Activated B cell treated with CpG ODN at 0.5 μM for 24 hours (primary cell): ENCODE measurements at regions not wholly inside any gene's neighbourhood (a gene's known extent, or its start where the extent isn't known, plus 50 kb on each side); places are given as distances from the start of the nearest gene placed in this dataset.

Experiments used
- ATAC-seq: fragments of 200-7000 bp; cut with Tn5 transposase; one replicate; pipeline ENCODE4 v1.10.0; 2021; ENCODE audit warnings: low read depth, mild to moderate bottlenecking, moderate library complexity
- CTCF ChIA-PET: fragments of 350-600 bp; sonication (Branson Sonifier 250); formaldehyde crosslinking; loops from one replicate; lab custom pipeline; 2021; ENCODE audit warnings: antibody characterized with exemption; lab: Charles Lee
- POLR2A ChIA-PET: fragments of 350-600 bp; sonication (Branson Sonifier 250); formaldehyde crosslinking; loops from one replicate; lab custom pipeline; 2021; ENCODE audit warnings: antibody characterized with exemption; lab: Charles Lee
- DNase-seq: peaks from one replicate; pipeline ENCODE4 v3.0.0; 2022
- H3K27ac Mint-ChIP-seq: one replicate; pipeline ENCODE4 v1.8.0; 2020; ENCODE audit warnings: mixed read lengths
- H3K27me3 Mint-ChIP-seq: one replicate; pipeline ENCODE4 v1.8.0; 2021; ENCODE audit warnings: mixed read lengths
- H3K36me3 Mint-ChIP-seq: one replicate; pipeline ENCODE4 v1.8.0; 2021; ENCODE audit warnings: low read depth, mixed read lengths
- H3K4me1 Mint-ChIP-seq: one replicate; pipeline ENCODE4 v1.8.0; 2021; ENCODE audit warnings: mixed read lengths
- H3K4me3 Mint-ChIP-seq: one replicate; pipeline ENCODE4 v1.8.0; 2020; ENCODE audit warnings: mild to moderate bottlenecking, mixed read lengths
- H3K9me3 Mint-ChIP-seq: one replicate; pipeline ENCODE4 v1.8.0; 2020; ENCODE audit warnings: mixed read lengths
- intact Hi-C: fragments of 100-400 bp; cut with micrococcal nuclease; formaldehyde crosslinking; loops from one replicate; pipeline ENCODE4 v1.15.1; 2024
- TF ChIP-seq, protein P1 (sequence below): fragments of 200-600 bp; IDR thresholded peaks from one replicate; pipeline ENCODE4 v1.8.0; 2022; ENCODE audit warnings: antibody characterized with exemption, mild to moderate bottlenecking

DNA sequence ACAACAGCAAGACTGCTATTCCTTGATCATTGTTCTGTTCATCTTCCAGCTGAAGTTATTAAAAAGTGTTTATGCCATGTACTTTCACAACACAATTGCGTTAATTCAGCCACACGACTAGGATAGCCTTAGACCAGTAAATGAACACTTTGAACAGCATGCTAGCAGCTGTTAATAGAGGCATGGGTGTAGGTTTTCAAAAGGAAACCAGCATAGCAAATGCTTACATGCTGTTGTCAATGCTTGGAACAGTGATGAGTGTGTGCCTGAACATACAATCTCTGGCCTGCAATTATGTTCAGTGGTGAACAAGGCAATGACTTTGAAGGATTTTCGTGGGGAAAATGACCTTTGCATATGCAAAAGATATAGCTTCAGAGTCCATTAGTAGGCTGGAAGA lies 127.4 kb upstream of the RBM19 start:
- CTCF ChIA-PET, result no interaction called here
- intact Hi-C loops, result no loop called here
- Mint-ChIP-seq H3K9me3 (peaks cover 2% of the 10 kb centered on the region), H3K27me3 (peaks cover 3% of the 10 kb centered on the region), H3K27ac (no peak overlapping the region), H3K4me3 (no peak overlapping the region), H3K36me3 (no peaks in the 10 kb centered on the region), H3K4me1 (no peaks in the 10 kb centered on the region)
- TF ChIP-seq, protein P1, sequence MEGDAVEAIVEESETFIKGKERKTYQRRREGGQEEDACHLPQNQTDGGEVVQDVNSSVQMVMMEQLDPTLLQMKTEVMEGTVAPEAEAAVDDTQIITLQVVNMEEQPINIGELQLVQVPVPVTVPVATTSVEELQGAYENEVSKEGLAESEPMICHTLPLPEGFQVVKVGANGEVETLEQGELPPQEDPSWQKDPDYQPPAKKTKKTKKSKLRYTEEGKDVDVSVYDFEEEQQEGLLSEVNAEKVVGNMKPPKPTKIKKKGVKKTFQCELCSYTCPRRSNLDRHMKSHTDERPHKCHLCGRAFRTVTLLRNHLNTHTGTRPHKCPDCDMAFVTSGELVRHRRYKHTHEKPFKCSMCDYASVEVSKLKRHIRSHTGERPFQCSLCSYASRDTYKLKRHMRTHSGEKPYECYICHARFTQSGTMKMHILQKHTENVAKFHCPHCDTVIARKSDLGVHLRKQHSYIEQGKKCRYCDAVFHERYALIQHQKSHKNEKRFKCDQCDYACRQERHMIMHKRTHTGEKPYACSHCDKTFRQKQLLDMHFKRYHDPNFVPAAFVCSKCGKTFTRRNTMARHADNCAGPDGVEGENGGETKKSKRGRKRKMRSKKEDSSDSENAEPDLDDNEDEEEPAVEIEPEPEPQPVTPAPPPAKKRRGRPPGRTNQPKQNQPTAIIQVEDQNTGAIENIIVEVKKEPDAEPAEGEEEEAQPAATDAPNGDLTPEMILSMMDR, result no peak
- POLR2A ChIA-PET, result no interaction called here
- DNase-seq (no peak), ATAC-seq (no peak)

- DNase-seq (no peak), ATAC-seq (no peak)
- Mint-ChIP-seq H3K4me3 (no peak overlapping the region), H3K9me3 (peaks cover 2% of the 10 kb centered on the region), H3K27me3 (peaks cover 3% of the 10 kb centered on the region), H3K27ac (no peak overlapping the region), H3K4me1 (no peaks in the 10 kb centered on the region), H3K36me3 (no peaks in the 10 kb centered on the region)
- POLR2A ChIA-PET, result no interaction called here
- TF ChIP-seq, protein P1, result no peak
- CTCF ChIA-PET, result no interaction called here
- intact Hi-C loops, result no loop called here
Observed at GRCh38 chr12:114092981-114093380, 126.9 kb upstream of the RBM19 start.

GRCh38 chr12:114090211-114090610 lies 124.1 kb upstream of the RBM19 start:
- ATAC-seq, result no peak
- TF ChIP-seq, protein P1, result no peak
- no peak overlapping the region for H3K27ac Mint-ChIP-seq
- POLR2A ChIA-PET, result no interaction called here
- H3K27me3 Mint-ChIP-seq, result peaks cover 3% of the 10 kb centered on the region
- DNase-seq, result no peak
- no peaks in the 10 kb centered on the region for H3K36me3 Mint-ChIP-seq
- H3K4me3 Mint-ChIP-seq, result no peak overlapping the region
- intact Hi-C loops, result no loop called here
- CTCF ChIA-PET, result no interaction called here
- peaks cover 2% of the 10 kb centered on the region for H3K9me3 Mint-ChIP-seq
- H3K4me1 Mint-ChIP-seq, result no peaks in the 10 kb centered on the region

GRCh38 chr12:114073076-114073475 lies 107.0 kb upstream of the RBM19 start:
- ATAC-seq, result no peak

GRCh38 chr12:114069507-114069906 lies 103.4 kb upstream of the RBM19 start:
- ATAC-seq (no peak), DNase-seq (no peak)
- Mint-ChIP-seq H3K27ac (no peak overlapping the region), H3K9me3 (no peaks in the 10 kb centered on the region), H3K4me1 (no peaks in the 10 kb centered on the region), H3K36me3 (no peaks in the 10 kb centered on the region), H3K4me3 (no peak overlapping the region), H3K27me3 (peaks cover 4% of the 10 kb centered on the region)
- ChIA-PET POLR2A (no interaction called here), CTCF (no interaction called here)
- TF ChIP-seq, protein P1, result no peak
- intact Hi-C loops, result no loop called here

More at GRCh38 chr12:114073076-114073475, 107.0 kb upstream of the RBM19 start:
- H3K9me3 Mint-ChIP-seq, result no peaks in the 10 kb centered on the region
- TF ChIP-seq, protein P1, result no peak
- H3K36me3 Mint-ChIP-seq, result no peaks in the 10 kb centered on the region
- DNase-seq, result no peak
- H3K27ac Mint-ChIP-seq, result no peak overlapping the region
- no peak overlapping the region for H3K4me3 Mint-ChIP-seq
- ChIA-PET CTCF (no interaction called here), POLR2A (no interaction called here)
- intact Hi-C loops, result no loop called here
- no peaks in the 10 kb centered on the region for H3K4me1 Mint-ChIP-seq
- peaks cover 3% of the 10 kb centered on the region for H3K27me3 Mint-ChIP-seq
